ENCODE measurements at regions not wholly inside any gene's neighbourhood (a gene's known extent, or its start where the extent isn't known, plus 50 kb on each side); places are given as distances from the start of the nearest gene placed in this dataset.
A peak's percentile ranks its signal among the peaks of the same experiment; 100 is the strongest.

- no peak overlapping the region for H3K4me3 ChIP-seq (ENCODE audit: low read depth, low read length)
- DNase-seq (ENCODE audit: low read depth), result no peak
- TF ChIP-seq CTCF (conservative IDR thresholded peaks at IDR 0.05; ENCODE audit: low read depth, low read length), result no peak
Measured at GRCh38 chr4:116923389-116923788, 162.0 kb downstream of the TRAM1L1 start.

GRCh38 chr4:116913451-116913850 lies 171.9 kb downstream of the TRAM1L1 start:
- no peak for DNase-seq (ENCODE audit: low read depth)
- H3K4me3 ChIP-seq (ENCODE audit: low read depth, low read length), result no peak overlapping the region
- no peak for TF ChIP-seq CTCF (conservative IDR thresholded peaks at IDR 0.05; ENCODE audit: low read depth, low read length)

GRCh38 chr4:116906758-116907157 lies 178.6 kb downstream of the TRAM1L1 start:
- no peak for TF ChIP-seq CTCF (conservative IDR thresholded peaks at IDR 0.05; ENCODE audit: low read depth, low read length)
- DNase-seq (ENCODE audit: low read depth), result no peak
- no peak overlapping the region for H3K4me3 ChIP-seq (ENCODE audit: low read depth, low read length)

- TF ChIP-seq CTCF (conservative IDR thresholded peaks at IDR 0.05; ENCODE audit: low read depth, low read length), result no peak
- H3K4me3 ChIP-seq (ENCODE audit: low read depth, low read length), result no peak overlapping the region
- no peak for DNase-seq (ENCODE audit: low read depth)
Measured at GRCh38 chr4:116899561-116899960, 185.8 kb downstream of the TRAM1L1 start.

GRCh38 chr4:116885579-116885978 lies 199.8 kb downstream of the TRAM1L1 start:
- DNase-seq (ENCODE audit: low read depth), result no peak
- H3K4me3 ChIP-seq (ENCODE audit: low read depth, low read length), result no peak overlapping the region
- no peak for TF ChIP-seq CTCF (conservative IDR thresholded peaks at IDR 0.05; ENCODE audit: low read depth, low read length)

GRCh38 chr4:116882503-116882902 lies 202.9 kb downstream of the TRAM1L1 start:
- no peak for TF ChIP-seq CTCF (conservative IDR thresholded peaks at IDR 0.05; ENCODE audit: low read depth, low read length)
- DNase-seq (ENCODE audit: low read depth), result no peak
- no peak overlapping the region for H3K4me3 ChIP-seq (ENCODE audit: low read depth, low read length)

GRCh38 chr4:116881077-116881476 lies 204.3 kb downstream of the TRAM1L1 start:
- no peak for TF ChIP-seq CTCF (conservative IDR thresholded peaks at IDR 0.05; ENCODE audit: low read depth, low read length)
- DNase-seq (ENCODE audit: low read depth), result peak; percentile 40

More at GRCh38 chr4:116881077-116881476, 204.3 kb downstream of the TRAM1L1 start:
- H3K4me3 ChIP-seq (ENCODE audit: low read depth, low read length), result peak overlapping the region; percentile 5

All from epithelial cell of proximal tubule (primary cell).